GM12864 (cell line): ENCODE measurements at regions not wholly inside any gene's neighbourhood (a gene's known extent, or its start where the extent isn't known, plus 50 kb on each side); places are given as distances from the start of the nearest gene placed in this dataset.

Experiments used
- DNase-seq: peaks from one replicate; pipeline ENCODE4 v3.0.0-alpha.2; 2011; ENCODE audit warnings: low read depth
- H3K4me3 ChIP-seq: 2 replicates; pipeline ENCODE4 v1.5.1; 2011; ENCODE audit warnings: mild to moderate bottlenecking, low read depth, low read length, control low read depth
- TF ChIP-seq, protein P1 (sequence below): IDR thresholded peaks from 2 replicates; pipeline ENCODE4 v1.5.1; 2011; ENCODE audit warnings: low read depth, mild to moderate bottlenecking, moderate library complexity, low read length, control low read depth, inconsistent platforms; ENCODE audit errors: missing control alignments

DNA sequence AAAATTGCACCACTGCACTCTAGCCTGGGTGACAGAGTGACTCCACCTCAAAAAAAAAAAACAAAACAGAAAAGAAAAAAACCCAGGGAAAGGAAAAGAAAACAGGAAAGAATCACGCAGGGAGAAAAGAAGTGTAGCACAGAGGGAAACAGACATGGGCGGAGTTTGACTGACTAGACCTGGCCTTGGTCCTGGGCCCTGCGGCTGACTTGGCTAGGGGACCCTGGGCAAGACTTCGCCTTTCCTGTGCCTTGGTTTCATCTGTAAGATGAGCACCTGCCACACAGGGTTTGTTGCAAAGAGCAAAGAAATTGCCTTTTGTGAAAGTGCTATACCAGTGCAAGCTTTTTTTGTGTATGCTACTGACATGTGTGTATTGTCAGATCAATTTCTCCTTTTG, 71.3 kb upstream of the KCNG1 start:
- H3K4me3 ChIP-seq = no peak overlapping the region
- TF ChIP-seq, protein P1, sequence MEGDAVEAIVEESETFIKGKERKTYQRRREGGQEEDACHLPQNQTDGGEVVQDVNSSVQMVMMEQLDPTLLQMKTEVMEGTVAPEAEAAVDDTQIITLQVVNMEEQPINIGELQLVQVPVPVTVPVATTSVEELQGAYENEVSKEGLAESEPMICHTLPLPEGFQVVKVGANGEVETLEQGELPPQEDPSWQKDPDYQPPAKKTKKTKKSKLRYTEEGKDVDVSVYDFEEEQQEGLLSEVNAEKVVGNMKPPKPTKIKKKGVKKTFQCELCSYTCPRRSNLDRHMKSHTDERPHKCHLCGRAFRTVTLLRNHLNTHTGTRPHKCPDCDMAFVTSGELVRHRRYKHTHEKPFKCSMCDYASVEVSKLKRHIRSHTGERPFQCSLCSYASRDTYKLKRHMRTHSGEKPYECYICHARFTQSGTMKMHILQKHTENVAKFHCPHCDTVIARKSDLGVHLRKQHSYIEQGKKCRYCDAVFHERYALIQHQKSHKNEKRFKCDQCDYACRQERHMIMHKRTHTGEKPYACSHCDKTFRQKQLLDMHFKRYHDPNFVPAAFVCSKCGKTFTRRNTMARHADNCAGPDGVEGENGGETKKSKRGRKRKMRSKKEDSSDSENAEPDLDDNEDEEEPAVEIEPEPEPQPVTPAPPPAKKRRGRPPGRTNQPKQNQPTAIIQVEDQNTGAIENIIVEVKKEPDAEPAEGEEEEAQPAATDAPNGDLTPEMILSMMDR = no peak
- DNase-seq = no peak

DNA sequence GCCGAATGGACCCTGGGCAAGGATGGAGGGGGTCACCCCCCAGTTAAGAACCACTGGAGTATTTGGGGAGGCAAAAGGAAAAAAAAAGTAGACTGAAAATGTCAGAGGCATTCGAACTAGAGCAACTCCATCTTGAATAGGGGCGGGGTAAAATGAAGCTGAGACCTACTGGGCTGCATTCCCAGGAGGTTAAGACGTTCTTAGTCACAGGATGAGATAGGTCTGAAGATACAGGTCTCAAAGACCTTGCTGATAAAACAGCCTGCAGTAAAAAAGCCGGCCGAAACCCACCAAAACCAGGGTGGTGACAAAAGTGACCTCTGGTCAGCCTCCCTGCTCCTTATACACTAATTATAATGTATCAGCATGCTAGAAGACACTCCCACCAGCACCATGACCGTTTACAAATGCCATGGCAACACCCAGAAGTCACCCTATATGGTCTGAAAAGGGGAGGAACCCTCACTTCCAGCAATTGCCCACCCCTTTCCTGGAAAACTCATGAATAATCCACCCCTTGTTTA, 70.4 kb upstream of the KCNG1 start:
- TF ChIP-seq, protein P1 = no peak
- DNase-seq = no peak
- no peak overlapping the region for H3K4me3 ChIP-seq

DNA sequence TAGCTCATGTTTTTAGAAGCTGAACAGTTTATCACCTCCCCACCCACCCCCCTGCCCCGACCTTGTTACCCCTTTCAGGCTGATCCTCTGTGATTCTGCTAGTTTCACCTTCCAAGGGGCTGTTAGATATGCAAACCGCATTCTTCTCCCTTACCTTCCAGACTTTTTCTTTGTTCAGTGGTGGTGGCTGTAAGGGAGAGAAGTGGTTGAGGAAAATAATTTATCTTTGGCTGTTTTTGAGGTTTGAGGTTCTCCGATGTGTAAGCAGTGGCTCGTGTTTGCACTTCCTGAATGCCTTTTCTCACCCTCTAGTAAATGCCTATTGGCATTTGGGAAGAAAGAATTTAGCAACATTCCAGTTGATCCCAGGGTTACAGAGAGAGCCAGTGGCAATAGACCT, 69.4 kb upstream of the KCNG1 start:
- H3K4me3 ChIP-seq = no peak overlapping the region
- DNase-seq = no peak
- TF ChIP-seq, protein P1 = no peak

DNA sequence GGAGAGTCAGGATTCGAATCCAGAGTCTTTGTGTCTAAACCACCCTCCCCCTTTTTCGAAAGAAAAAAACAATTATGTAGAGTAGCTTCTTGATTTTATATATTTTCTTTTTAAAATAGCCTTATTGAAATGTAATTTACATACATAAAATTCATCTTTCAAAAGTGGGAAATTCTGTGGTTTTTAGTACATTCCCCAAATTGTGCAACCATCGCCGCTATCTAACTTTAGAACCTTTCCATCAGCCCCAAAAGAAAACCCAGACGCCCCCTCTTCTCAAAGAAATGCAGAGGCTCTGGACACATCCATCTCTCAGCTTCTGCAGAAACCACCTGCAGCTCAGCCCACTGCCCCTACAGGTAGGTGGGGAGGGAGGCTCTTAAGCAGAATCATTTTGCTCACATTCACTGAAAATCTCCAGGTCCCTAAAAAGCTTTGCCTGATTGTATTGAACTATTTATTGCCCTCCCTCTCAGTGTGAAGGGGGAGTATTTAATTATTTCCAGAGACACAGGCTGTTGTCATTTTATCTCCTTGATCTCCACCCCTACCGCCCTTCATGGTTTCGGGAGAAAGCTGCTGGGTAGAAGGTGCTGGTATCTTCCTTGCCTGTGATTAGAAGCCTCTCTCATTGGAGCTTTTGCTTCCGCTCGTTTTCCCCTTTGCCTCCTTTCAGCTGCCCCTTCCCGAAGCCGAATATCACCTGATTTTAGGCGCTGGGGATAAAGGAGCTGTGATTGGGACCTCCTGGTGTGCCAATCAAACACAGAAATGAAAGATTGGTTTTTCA, 68.7 kb upstream of the KCNG1 start:
- TF ChIP-seq, protein P1 = no peak
- H3K4me3 ChIP-seq = no peak overlapping the region
- no peak for DNase-seq

DNA sequence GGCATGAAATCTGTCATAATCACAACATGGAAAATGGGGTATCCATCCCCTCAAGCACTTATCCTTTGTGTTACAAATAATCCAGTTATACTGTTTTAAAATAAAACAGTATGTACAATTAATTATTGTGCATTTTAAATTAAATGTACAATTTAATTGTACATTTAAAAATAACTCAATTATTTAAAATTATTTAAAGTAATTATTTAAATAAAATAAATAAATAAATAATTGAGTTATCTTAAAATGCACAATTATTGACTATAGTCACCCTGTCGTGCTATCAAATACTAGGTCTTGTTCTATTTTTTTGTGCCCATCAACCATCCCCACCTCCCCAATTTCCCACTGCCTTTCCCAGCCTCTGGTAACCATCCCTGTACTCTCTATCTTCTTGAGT, 66.9 kb upstream of the KCNG1 start:
- TF ChIP-seq, protein P1 = no peak
- no peak overlapping the region for H3K4me3 ChIP-seq
- no peak for DNase-seq

DNA sequence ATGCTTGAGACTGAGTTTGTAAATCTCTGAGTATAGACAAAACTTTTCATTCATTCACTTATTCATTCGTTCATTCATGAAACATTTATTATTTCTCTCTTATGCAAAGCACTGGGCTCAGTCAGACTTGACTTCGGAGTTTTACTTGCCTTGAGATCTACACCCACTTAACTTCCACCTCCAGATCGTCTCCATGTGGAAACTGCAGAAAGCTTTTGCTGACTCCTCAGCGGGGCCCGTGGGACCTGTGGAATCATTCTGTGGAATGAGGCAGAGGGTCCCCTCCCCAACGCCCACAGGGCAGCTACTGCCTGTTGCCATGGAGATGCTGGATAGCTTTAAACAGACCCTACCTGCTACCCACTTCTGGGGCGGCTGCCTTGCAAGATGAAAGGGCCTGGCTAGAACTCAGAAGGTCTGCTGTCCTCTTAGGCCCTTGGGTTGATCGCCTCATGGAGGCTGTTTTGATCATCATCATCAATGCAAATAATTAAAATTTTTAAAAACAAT, 66.4 kb upstream of the KCNG1 start:
- no peak overlapping the region for H3K4me3 ChIP-seq
- no peak for DNase-seq

More for the DNA sequence above, 66.4 kb upstream of the KCNG1 start:
- TF ChIP-seq, protein P1 = no peak
